ENCODE measurements at regions not wholly inside any gene's neighbourhood (a gene's known extent, or its start where the extent isn't known, plus 50 kb on each side); places are given as distances from the start of the nearest gene placed in this dataset.
"Not testable (repeated sequence)": the region's sequence is repeated elsewhere in the genome, so short reads cannot be mapped to it uniquely, and the experiment has no call there.

DNA sequence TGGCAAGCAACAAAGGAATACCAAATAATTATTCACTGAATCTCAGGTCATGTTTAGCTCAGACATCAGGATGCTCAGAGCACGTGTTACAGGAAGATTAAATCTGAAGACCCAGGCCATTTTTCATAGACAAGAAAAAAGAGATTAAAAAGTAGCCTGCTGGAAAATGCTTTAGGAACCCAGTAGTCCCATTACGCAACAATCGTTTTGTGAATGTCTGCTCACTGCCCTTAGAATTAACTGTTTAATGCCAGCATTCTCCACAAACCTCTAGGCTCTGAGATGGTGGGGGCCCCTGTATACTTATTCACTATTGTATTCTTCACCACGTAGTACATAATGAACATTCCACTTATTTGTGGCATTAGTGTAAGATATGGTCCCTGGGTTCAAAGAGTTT is 154.6 kb upstream of the NYAP2 start:
- DNase-seq (ENCODE audit: low read depth in 3 of 3), result no peak

DNA sequence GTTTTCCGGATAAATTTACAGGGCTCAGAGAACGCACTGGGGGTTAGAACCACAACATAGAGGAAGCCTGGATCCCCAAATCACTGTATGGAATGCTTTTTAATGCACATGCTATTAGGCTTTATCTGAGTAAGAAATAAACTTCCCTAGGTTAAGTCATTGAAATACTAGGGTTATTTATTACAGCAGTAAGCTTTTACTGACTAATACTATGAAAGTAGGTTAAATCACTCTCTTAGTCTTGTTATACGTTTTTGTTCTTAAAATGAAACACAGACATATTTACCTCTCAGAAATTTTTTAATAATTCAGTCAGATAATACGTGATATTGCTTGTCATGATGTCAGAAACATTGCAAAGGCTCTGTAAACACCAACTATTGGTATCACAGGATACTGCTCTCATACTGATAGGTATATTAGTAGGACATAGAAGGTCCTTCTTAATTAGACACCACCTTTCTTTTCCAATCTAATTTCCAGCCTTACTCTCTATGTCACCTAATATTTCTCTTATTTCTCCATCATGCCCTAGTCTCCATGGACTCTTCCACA is 162.7 kb upstream of the NYAP2 start:
- DNase-seq (ENCODE audit: low read depth in 3 of 3), result no peak

DNA sequence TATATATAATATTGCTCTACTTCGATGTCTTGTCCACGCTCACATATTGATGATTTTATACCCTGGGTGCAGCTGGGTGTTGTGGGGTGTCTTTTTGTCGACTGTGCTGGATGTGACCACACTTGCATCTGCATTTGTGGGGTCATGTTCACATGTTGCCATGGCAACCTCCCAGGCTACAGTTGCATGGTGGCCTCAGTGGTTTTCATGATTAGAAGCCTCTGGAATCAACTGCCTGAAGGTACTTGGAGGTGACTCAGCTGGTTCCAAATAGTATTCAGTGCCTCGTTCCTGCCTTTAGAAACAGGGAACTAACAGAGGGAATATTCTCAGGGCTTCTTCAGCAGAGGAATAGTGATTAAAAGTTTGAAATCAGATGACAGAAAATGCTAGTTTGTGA is 166.3 kb upstream of the NYAP2 start:
- DNase-seq (ENCODE audit: low read depth in 3 of 3), result no peak

DNA sequence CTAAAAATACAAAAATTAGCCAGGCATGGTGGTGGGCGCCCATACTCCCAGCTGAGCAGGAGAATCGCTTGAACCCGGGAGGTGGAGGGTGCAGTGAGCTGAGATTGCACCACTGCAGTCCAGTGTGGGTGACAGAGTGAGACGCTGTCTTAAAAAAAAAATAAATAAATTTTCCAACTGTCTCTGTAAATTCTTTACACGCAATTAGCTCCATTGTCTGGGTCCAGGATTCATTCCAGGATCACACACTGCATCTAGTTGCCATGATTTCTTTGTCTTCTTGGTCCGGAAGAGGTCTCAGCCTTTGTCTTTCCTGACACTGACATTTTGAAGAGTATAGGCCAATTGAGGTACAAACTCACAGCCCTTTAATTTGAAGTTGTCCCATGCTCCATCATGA is 167.6 kb upstream of the NYAP2 start:
- no peak for DNase-seq (ENCODE audit: low read depth in 3 of 3)

DNA sequence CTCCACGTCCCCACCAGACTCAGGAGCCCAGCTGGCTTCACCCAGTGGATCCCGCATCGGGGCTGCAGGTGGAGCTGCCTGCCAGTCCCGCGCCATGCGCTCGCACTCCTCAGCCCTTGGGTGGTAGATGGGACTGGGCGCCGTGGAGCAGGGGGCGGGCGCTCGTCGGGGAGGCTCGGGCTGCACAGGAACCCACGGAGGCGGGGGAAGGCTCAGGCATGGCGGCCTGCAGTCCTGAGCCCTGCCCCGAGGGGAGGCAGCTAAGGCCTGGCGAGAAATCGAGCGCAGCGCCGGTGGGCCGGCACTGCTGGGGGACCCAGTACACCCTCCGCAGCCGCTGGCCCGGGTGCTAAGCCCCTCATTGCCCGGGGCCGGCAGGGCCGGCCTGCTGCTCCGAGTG is 170.2 kb upstream of the NYAP2 start:
- not testable (repeated sequence) for DNase-seq (ENCODE audit: low read depth in 3 of 3)

DNA sequence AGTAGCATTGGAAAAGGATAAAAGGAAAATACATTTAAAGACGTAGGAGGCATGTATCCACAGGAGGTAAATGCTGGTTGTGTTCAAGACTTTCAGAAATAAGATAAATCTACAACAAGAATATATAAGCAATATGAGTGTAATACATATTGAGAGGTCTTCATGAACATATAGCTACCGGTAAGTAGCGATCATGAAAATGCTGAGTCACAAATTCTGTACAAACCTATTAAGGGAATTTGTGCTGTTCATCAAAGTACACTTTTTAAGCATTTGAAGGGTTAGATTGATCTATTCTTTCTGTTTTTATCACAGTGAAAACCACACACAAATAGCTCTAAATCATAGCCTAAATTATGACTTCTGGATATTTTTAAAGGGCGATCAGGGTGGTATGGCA is 173.1 kb upstream of the NYAP2 start:
- DNase-seq (ENCODE audit: low read depth in 3 of 3), result no peak

DNA sequence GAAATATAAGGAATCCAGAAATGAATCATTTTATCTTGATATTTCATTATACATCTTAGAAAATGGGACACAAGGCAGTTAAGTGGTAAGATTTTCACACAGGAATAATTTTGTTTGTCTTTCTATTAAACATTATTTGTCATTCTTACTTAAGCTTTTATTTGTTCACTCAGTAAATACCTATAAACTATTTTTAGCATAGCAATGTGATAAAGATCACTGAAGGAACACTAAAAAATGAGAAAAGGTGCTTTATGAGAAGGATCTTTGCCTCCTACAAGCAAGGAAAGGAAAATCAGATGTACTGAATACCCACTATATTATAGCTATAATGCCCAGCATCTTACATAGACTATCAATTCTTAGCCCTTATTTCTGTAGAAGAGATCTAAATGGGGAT is 176.2 kb upstream of the NYAP2 start:
- DNase-seq (ENCODE audit: low read depth in 3 of 3), result no peak

DNA sequence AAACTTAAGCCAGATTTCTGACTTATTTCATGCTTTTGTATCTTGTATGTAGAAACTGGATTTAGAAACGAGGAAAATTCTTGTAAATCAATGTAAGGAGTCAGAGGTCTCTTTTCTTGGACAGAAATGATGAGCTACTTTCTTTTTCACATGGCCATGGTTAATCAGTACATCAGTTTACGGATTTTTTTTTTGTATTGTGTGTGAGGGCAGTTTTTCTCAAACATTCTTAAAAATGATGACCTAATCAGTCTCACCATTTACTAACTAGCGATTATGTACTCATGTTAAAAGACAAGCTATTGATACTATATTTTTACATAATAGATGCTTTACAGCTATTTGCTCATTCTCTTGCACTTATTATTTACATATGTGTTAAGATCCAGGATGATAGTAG is 165.2 kb upstream of the DOCK10 start:
- DNase-seq (ENCODE audit: low read depth in 3 of 3), result no peak

DNA sequence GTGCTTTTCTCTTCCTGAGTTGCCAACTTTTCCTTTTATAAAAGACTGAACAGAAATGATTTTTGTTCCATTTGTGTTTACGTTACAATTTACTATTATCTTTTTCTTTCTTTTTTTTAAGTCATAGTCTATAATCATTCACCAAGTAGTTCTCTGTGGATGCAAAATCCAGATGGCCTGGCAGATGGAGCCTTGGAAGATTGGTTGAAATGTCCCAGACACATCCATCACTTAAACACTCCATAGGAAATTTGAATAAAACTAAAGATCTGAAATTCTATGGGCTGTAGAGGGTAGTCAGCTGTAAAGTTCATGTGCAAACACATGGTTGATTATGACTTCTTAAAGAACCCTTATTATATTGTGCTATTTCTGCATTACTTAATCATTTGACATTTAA is 164.8 kb upstream of the DOCK10 start:
- no peak for DNase-seq (ENCODE audit: low read depth in 3 of 3)

DNA sequence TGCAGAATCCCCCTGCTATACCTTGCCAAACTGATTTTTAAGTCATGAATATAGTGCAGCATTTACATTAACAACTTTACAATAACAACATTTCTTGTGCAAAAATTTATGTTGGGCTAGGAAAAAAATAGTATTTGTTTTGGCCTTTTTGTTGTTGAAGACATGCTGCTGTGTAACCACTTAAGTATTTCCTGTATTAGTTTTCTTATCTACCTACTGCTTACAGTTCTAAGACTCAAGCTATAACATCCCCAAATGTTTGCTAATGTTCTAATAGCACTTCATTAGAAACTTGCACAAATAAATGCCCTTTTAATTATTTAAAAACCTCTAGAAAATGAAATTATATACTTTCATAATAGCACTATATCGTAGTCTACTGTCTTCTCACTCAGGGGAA is 154.3 kb upstream of the DOCK10 start:
- DNase-seq (ENCODE audit: low read depth in 3 of 3), result no peak

DNA sequence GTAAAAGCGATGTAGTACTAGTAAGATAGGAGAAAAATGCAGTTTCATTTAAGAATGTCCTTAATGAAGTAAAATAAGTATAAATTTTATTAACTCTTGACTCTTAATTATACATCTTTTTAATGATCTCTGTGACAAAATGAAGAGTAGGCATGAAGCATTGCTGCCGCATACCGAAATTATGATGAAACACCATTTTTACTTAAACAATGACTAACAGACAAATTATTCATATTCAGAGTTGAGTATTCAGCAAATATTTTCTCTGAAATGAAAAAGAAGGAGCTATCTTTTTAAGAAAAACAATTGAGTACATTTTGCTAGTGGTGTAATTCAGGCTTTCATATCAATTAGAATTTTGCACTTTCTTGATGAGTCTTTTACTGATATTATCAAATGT is 150.6 kb upstream of the DOCK10 start:
- DNase-seq (ENCODE audit: low read depth in 3 of 3), result no peak

DNA sequence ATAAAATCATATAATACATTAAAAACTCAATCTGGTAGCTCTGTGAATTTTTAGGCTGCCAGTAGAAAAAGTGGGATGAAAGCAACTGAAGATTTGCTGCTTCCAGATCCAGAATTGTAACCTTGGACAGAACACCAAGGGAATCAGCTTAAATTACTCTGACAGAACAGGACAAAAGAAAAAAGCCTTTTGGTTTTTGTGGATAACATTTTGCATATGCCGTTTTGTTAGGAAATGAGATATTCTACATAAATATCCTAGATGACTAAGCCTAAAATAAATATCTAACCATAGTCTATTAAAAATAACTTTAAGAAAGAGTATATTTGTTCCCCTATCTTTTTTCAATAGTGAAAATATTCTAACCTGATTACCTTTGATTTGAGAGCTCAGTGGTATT is 148.7 kb upstream of the DOCK10 start:
- no peak for DNase-seq (ENCODE audit: low read depth in 3 of 3)

DNA sequence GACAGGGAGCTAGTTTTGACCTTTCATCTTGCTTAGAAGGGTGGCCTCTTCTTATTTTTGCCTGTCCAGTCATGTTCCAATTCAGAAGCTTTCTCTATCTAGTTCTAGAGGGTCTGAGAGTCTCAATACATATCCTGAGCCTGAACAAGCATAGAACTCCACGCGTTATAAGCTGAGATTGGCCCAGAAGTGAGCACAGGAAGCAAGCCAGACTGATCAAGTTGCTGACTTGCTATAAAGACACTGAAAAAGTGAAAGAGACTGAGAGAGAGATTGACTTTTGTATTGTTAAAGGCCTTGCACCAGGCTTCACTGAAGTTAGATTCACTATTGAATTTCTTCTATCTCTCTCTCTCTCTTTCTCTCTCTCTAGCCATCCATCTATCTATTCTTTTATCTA is 142.7 kb upstream of the DOCK10 start:
- no peak for DNase-seq (ENCODE audit: low read depth in 3 of 3)

DNA sequence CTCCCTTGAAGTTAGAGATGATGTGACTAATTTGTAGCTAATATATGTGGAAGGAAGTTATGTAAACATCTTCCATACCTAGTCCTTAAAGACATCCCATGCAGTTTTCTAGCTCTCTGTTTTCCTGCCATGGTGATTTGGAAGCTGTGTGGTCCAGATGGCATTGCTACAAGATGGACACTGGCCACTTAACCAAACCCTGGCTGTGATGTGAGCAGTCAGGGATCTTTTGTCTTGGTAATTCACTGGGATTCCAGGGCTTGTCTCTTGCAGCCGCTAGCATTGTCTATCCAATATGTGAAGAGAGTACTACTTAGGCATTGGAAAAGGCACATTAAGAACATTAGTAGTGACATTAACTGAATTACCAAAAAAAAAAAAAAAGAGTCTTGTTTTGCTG is 139.9 kb upstream of the DOCK10 start:
- DNase-seq (ENCODE audit: low read depth in 3 of 3), result no peak

DNA sequence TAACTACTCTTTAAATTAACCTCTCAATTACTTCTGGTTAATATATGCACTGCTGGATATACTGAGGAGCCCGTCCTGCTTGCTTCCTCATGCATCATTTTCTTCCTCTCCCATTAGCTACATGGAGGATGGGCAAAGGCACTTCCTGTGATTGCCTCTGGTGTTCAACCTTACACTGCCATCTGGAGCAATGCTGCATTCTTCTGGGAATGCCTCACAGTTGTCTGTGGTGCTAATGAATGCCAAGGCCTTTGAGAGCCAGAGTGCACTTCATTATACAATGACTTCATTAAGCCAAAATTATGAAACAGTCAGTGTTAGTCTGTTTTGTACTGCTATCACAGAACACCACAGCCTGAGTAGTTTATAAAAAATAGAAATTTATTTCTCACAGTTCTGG is 134.8 kb upstream of the DOCK10 start:
- DNase-seq (ENCODE audit: low read depth in 3 of 3), result no peak

DNA sequence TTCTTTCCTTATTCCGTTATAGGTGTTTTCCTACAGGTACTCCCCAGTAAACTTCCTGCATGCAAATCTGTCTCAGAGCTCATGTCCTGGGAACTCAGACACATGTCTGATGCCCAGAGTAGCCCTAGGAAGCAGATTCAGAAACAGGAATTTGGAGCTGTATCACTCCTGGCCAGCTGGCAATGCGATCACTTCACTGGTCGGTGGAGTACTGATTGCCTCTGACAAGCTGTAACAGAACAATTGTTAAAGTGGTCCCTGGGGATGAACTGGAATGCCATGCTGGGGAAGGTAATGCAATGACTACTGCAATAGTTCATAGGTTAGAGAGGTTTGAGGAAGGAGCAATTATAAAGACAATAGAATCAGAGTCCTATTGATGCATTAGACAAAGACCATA is 131.6 kb upstream of the DOCK10 start:
- no peak for DNase-seq (ENCODE audit: low read depth in 3 of 3)

DNA sequence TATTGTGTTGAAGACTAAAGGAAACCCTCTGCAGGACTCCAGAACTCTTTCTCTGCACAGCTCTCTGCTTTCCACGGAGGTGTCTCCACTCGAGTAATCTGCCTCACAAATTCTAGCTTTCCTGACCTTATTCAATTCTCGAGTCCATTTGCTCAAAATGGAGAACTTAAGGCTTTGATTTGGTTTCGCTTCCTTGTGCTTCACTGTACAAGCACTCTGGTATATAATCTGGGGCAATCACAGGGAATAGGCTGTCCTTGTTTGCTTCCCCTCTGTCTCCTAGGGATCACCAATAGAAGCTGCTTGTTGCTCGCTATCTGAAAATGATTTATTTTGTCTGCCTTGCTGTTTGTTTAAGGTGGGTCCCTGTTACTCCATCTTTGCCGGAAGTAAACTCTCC is 129.1 kb upstream of the DOCK10 start:
- no peak for DNase-seq (ENCODE audit: low read depth in 3 of 3)

DNA sequence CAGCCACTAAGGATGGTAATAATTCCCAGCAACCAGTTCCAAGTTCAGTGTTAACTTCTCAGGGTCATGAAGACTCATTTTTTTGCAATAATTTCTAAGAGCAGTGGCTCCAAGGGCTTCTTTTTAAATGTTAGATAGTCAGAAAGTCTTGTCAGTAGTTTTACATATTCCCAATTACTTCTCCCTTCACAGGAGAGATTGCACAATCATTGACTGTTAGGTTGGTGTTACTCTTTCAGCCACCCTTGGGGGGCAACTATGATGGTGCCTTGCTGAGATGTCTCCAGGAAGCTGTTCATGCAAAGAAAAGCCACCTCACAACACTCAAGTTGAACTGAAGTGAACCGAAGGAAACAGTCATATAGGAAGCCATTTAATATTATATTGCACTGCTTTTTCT is 127.9 kb upstream of the DOCK10 start:
- no peak for DNase-seq (ENCODE audit: low read depth in 3 of 3)

DNA sequence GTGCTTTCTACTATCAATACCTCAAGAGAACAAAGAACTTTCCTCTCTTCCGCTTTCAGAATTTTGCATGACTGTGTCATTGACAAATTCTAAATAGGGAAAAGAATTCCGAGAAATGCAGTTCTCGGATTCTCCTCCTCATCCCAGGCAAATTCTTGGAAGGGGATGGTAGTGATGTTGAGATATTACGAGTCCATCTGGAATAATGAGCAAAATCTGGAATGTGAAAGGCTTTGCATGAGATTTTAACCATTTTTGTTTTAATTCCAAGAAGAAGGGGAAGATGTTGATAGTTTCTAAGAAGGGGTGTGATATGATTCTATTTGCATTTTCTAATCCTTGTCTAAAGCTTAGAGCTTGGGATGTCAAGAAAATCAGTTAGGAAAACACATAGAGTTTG is 127.1 kb upstream of the DOCK10 start:
- DNase-seq (ENCODE audit: low read depth in 3 of 3), result no peak

DNA sequence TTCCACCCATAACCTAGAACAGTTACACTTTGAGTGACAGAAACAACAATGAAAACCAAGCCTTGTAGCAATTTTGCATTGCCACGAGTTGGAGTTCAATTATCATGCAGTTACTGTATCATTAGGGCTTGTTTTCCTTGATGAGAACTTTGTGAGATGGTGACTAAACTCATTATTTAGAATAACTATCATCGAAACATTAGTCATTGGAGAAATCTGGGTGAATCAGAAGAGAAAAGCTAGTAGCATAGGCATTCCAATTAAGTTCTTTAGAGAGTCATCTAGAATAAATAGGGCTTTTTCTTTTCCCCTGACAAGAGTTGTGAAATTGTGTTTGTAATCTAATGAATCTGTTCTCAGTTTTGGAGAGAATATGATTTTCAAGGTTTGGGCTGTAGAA is 122.8 kb upstream of the DOCK10 start:
- DNase-seq (ENCODE audit: low read depth in 3 of 3), result no peak

DNA sequence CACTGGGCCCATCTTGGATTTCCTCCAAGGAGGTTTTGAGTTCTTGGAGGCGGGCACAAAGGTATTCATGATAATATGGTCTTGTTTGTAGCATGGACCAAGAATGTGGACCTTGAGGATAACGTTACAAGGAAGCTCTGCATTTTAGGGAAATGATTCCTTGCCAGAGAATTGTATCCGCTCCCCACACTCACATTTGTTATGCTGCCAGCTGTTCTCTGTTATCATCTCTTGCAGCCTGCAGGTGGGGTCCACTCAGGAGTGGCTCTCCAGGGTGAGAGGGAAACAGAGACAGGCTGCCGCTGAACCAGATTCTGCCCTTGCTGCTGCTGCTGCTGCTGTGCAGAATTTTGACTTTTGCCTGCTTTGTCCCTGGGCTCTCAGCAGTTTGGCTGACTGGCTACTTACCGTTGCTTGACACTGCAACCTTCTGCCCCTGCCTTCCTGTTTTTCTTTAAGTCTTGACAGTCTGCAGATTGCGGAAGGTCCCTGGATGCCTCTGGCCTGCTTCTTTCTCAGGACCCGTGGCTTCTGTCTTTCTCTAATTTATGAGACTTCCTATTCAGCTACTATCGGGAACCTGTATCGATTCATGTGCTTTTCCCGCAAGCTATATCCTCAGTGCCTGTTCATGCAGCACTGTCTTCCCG is 122.3 kb upstream of the DOCK10 start:
- DNase-seq (ENCODE audit: low read depth in 3 of 3), result no peak

DNA sequence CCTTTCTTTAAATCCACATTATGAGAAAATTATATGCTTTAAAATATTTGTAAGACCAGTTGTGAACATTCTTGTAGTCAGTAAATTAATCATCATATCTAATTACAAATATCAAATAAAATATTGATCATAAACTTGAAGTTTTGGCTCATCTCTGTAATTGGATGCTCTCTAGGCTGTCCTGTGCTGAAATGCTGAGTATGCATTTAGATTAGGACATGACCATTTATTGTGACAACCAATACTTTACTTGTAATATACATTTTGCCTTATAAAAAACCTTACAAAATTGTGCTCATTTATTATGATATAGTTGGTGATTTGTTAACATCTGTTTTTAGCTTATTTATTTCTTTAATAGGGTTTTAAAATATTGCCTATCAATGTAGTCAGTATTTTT is 116.1 kb upstream of the DOCK10 start:
- no peak for DNase-seq (ENCODE audit: low read depth in 3 of 3)

DNA sequence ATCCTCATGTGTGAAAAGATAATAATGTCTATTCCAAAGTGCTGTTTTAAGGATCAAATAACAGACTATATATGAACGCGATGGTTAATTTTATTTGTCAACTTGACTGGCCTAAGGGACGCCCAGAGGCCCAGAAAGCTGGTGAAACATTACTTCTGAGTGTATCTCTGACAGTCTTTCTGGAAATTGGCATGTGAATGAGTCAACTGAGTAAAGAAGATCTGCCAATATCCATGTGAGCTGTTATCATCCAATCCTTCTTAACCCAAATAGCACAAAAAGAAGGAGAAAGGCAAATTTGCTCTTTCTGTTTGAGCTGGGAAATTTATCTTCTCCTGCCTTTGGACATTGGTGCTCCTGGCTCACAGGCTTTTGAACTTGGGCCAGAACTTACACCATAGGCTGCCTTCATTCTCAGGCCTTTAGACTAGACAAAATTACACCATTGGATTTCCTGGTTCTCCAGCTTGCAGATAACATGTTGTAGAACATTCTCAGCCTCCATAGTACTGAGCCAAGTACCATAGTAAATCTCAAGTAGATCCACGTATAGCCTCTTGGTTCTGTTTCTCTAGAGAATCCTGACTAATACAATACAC is 114.7 kb upstream of the DOCK10 start:
- no peak for DNase-seq (ENCODE audit: low read depth in 3 of 3)

DNA sequence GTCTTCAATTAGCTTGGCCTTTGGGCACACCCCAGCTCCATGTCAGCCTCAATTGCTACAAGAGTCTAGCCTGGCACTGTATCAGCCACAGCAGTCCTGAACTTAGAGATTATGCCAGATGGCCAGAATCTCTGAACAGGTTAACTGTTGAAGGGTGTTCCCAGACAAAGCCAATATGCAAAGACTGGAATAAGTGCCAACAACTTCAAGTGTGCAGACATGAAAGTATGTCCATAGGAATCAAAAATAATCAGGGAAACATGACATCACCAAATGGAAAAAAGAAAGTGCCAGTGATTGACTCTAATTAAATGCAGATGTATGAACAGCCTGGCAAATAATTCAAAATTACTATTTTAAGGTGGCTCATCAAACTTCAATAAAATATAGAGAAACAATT is 98.5 kb upstream of the DOCK10 start:
- no peak for DNase-seq (ENCODE audit: low read depth in 3 of 3)
